Body of pancreas (tissue), 4 donors: ENCODE measurements at regions not wholly inside any gene's neighbourhood (a gene's known extent, or its start where the extent isn't known, plus 50 kb on each side); places are given as distances from the start of the nearest gene placed in this dataset.

Experiments
- ATAC-seq: fragments of 150-250 bp; one replicate; pipeline ENCODE4 v1.9.1; 2016
- DNase-seq, 4 donors: peaks; one replicate each; pipeline ENCODE4 v3.0.0-alpha.2; 2019
- H3K27ac ChIP-seq, 4 donors: fragments of 200-600 bp; sonication (generic); 1 replicate in 3 of 4; 2 replicates in 1 of 4; pipeline versions ENCODE4 v1.5.1 to v1.6.1; 2016 to 2019; ENCODE audit warnings: mild to moderate bottlenecking in 1 of 4, mixed read lengths in 1 of 4, moderate library complexity in 1 of 4
- H3K27me3 ChIP-seq, 2 donors: fragments of 200-600 bp; sonication (generic); one replicate each; pipeline ENCODE4 v1.6.0; 2016; ENCODE audit warnings: mild to moderate bottlenecking in 1 of 2
- H3K36me3 ChIP-seq, 2 donors: fragments of 200-600 bp; sonication (generic); replicated peaks in 1 of 2; 2 replicates each; pipeline ENCODE4 v1.5.1; 2016; ENCODE audit warnings: low read depth in 2 of 2; ENCODE audit not compliant: insufficient read depth in 1 of 2
- H3K4me1 ChIP-seq: fragments of 200-600 bp; sonication (generic); one replicate; pipeline ENCODE4 v1.6.0; 2016
- H3K4me3 ChIP-seq, 2 donors: fragments of 200-600 bp; sonication (generic); 1 replicate in 1 of 2; 2 replicates in 1 of 2; pipeline ENCODE4 v1.5.1; 2016 to 2019
- H3K9me3 ChIP-seq, 3 donors: fragments of 200-600 bp; sonication (generic); 1 replicate in 2 of 3; 2 replicates in 1 of 3; pipeline ENCODE4 v1.5.1; 2016
- POLR2A ChIP-seq, 3 donors: fragments of 450-650 bp; IDR thresholded peaks; one replicate each; pipeline ENCODE4 v1.6.1; 2016; ENCODE audit warnings: antibody characterized with exemption in 3 of 3, mild to moderate bottlenecking in 2 of 3
- WGBS, 2 donors: methylation state at CpG; one replicate each; pipeline ENCODE4 v1.1.5; 2017; 5-methylcytosine and 5-hydroxymethylcytosine counted together
- intact Hi-C: fragments of 100-400 bp; cut with DNase I; formaldehyde crosslinking; loops from one replicate; pipeline ENCODE4 v1.15.1; 2023
- TF ChIP-seq, protein P1 (sequence below), 7 experiments: fragments of 450-650 bp in 4 of 7; fragments of 200-600 bp in 3 of 7; sonication (generic) in 3 of 7; IDR thresholded peaks; one replicate each; pipeline ENCODE4 v1.5.1; 2016 to 2019; ENCODE audit warnings: antibody characterized with exemption in 7 of 7

DNA sequence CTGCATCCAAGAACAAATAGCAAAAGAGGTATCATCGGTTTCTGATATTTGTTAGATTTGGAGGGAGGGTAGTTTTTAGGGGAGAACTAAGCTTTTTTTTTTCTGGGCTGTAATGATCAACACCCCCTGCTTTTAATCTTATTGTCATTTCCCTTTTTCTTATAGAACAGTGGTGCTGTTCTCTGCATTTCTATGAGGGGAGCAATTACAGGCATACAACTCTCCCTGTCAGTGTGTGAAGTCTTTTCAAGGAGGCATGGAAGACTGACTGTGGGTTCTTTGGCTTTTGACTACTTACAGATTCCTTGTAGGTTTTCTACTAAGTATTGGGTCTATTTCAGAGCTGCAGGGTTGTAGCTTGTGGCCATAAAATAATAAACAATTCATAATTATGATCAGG, 632.3 kb downstream of the TFAP2B start:
- DNase-seq (no peak), ATAC-seq (no peak)
- Histone ChIP-seq H3K36me3 (no peaks in the 10 kb centered on the region), H3K9me3 (no peaks in the 10 kb centered on the region), H3K4me3 (no peak overlapping the region), H3K4me1 (no peaks in the 10 kb centered on the region), H3K27me3 (no peaks in the 10 kb centered on the region), H3K27ac (no peak overlapping the region)
- WGBS, 2 donors, result 76 to 79% methylated on average over 1 of the region's 1 CpG
- TF ChIP-seq, protein P1, sequence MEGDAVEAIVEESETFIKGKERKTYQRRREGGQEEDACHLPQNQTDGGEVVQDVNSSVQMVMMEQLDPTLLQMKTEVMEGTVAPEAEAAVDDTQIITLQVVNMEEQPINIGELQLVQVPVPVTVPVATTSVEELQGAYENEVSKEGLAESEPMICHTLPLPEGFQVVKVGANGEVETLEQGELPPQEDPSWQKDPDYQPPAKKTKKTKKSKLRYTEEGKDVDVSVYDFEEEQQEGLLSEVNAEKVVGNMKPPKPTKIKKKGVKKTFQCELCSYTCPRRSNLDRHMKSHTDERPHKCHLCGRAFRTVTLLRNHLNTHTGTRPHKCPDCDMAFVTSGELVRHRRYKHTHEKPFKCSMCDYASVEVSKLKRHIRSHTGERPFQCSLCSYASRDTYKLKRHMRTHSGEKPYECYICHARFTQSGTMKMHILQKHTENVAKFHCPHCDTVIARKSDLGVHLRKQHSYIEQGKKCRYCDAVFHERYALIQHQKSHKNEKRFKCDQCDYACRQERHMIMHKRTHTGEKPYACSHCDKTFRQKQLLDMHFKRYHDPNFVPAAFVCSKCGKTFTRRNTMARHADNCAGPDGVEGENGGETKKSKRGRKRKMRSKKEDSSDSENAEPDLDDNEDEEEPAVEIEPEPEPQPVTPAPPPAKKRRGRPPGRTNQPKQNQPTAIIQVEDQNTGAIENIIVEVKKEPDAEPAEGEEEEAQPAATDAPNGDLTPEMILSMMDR (IDR thresholded peaks at IDR 0.05), result no peak
- no peak for TF ChIP-seq POLR2A (IDR thresholded peaks at IDR 0.05)
- intact Hi-C loops, result no loop called here

DNA sequence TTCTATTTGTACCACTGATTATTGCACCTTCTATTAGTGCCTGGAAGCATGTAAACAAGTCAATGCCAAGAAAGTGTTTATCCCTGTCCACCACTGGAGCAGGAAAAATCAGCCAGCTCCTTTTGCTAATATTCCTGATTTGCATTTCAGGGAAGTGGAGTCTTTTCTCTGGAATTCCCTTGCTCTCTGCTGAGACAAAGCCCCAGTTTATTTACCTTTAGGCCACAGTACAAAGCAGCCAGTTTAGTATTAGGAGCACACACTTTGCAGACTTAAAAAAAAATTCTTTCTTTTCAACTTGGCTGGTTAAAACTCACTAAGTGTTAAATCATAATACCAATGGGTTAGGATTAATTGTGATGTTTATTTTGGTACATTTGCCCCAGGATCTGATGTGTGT, 631.1 kb downstream of the PKHD1 start:
- intact Hi-C loops, result no loop called here
- no peaks in the 10 kb centered on the region for H3K9me3 ChIP-seq
- DNase-seq (no peak), ATAC-seq (no peak)
- H3K27ac ChIP-seq, result no peak overlapping the region
- H3K4me3 ChIP-seq, result no peak overlapping the region
- H3K36me3 ChIP-seq, result no peaks in the 10 kb centered on the region
- no peaks in the 10 kb centered on the region for H3K4me1 ChIP-seq
- TF ChIP-seq, protein P1 (IDR thresholded peaks at IDR 0.05), result no peak
- no peak for TF ChIP-seq POLR2A (IDR thresholded peaks at IDR 0.05)
- H3K27me3 ChIP-seq, result no peaks in the 10 kb centered on the region

- 20 to 35% methylated on average over 2 of the region's 2 CpGs for WGBS, 2 donors
- ATAC-seq, result no peak
Measured at GRCh38 chr6:51459958-51460357, 627.5 kb downstream of the PKHD1 start.

GRCh38 chr6:51462896-51463295, 624.5 kb downstream of the PKHD1 start:
- no peaks in the 10 kb centered on the region for H3K4me1 ChIP-seq
- DNase-seq (no peak), ATAC-seq (no peak)
- no peaks in the 10 kb centered on the region for H3K9me3 ChIP-seq
- H3K4me3 ChIP-seq, result no peak overlapping the region
- no peak overlapping the region for H3K27ac ChIP-seq
- intact Hi-C loops, result no loop called here
- no peaks in the 10 kb centered on the region for H3K36me3 ChIP-seq
- TF ChIP-seq, protein P1 (IDR thresholded peaks at IDR 0.05), result no peak
- H3K27me3 ChIP-seq, result no peaks in the 10 kb centered on the region

More at GRCh38 chr6:51459958-51460357, 627.5 kb downstream of the PKHD1 start:
- Histone ChIP-seq H3K4me3 (no peak overlapping the region), H3K27me3 (no peaks in the 10 kb centered on the region), H3K9me3 (no peaks in the 10 kb centered on the region), H3K27ac (no peak overlapping the region), H3K36me3 (no peaks in the 10 kb centered on the region), H3K4me1 (no peaks in the 10 kb centered on the region)
- DNase-seq, result no peak
- intact Hi-C loops, result no loop called here
- no peak for TF ChIP-seq POLR2A (IDR thresholded peaks at IDR 0.05)

- Histone ChIP-seq H3K27ac (no peak overlapping the region), H3K36me3 (no peaks in the 10 kb centered on the region), H3K9me3 (no peaks in the 10 kb centered on the region), H3K27me3 (no peaks in the 10 kb centered on the region), H3K4me3 (no peak overlapping the region), H3K4me1 (no peaks in the 10 kb centered on the region)
- DNase-seq (no peak), ATAC-seq (no peak)
- TF ChIP-seq, protein P1 (IDR thresholded peaks at IDR 0.05), result no peak
- no peak for TF ChIP-seq POLR2A (IDR thresholded peaks at IDR 0.05)
- WGBS, 2 donors, result 75 to 76% methylated on average over 2 of the region's 2 CpGs
- intact Hi-C loops, result no loop called here
Measured at GRCh38 chr6:51463321-51463720, 624.1 kb downstream of the PKHD1 start.
